Keratinocyte (primary cell): ENCODE measurements at regions not wholly inside any gene's neighbourhood (a gene's known extent, or its start where the extent isn't known, plus 50 kb on each side); places are given as distances from the start of the nearest gene placed in this dataset.

Source experiments
- CTCF ChIP-seq, 3 experiments: IDR thresholded peaks in 1 of 3; conservative IDR thresholded peaks in 1 of 3; optimal IDR thresholded peaks in 1 of 3; 2 replicates in 2 of 3; 3 replicates in 1 of 3; pipeline versions ENCODE3 to v1.5.1; 2011; ENCODE audit warnings: low read length in 3 of 3, mild to moderate bottlenecking in 3 of 3, moderate library complexity in 2 of 3, control low read depth in 1 of 3, inconsistent platforms in 1 of 3; ENCODE audit not compliant: insufficient read depth in 2 of 3; ENCODE audit errors: extremely low read depth in 1 of 3
- EZH2 ChIP-seq: IDR thresholded peaks from one replicate; pipeline ENCODE4 v1.6.1; 2012; ENCODE audit warnings: inconsistent platforms, mild to moderate bottlenecking, low read length, moderate library complexity

- TF ChIP-seq CTCF (optimal IDR thresholded peaks at IDR 0.05 in 1 of 3, IDR thresholded peaks at IDR 0.05 in 1 of 3, conservative IDR thresholded peaks at IDR 0.05 in 1 of 3; ENCODE audit: extremely low read depth in 1 of 3, insufficient read depth in 2 of 3, low read length in 3 of 3) (no peak), EZH2 (no peak)
Measured at GRCh38 chr15:85913461-85913860, 118.7 kb upstream of the KLHL25 start.
